IPS DF 6.9 (cell line): ENCODE measurements at regions not wholly inside any gene's neighbourhood (a gene's known extent, or its start where the extent isn't known, plus 50 kb on each side); places are given as distances from the start of the nearest gene placed in this dataset.

Experiments used
- DNase-seq: peaks from one replicate; pipeline ENCODE4 v3.0.0-alpha.2; 2013; ENCODE audit warnings: low read depth, low spot score
- H3K27ac ChIP-seq: one replicate; pipeline ENCODE4 v1.5.1; 2013; ENCODE audit warnings: low read length, control low read depth
- H3K27me3 ChIP-seq: 2 replicates; pipeline ENCODE4 v1.6.1; 2013; ENCODE audit warnings: mild to moderate bottlenecking, low read length; ENCODE audit not compliant: control insufficient read depth, insufficient read depth
- H3K36me3 ChIP-seq: 2 replicates; pipeline ENCODE4 v1.6.1; 2013; ENCODE audit warnings: low read length; ENCODE audit not compliant: control insufficient read depth, insufficient read depth
- H3K4me1 ChIP-seq: 2 replicates; pipeline ENCODE4 v1.6.1; 2013; ENCODE audit warnings: low read length; ENCODE audit not compliant: control insufficient read depth, insufficient read depth
- H3K4me3 ChIP-seq: 2 replicates; pipeline ENCODE4 v1.5.1; 2013; ENCODE audit warnings: mild to moderate bottlenecking, low read length
- H3K9me3 ChIP-seq: 2 replicates; pipeline ENCODE4 v1.6.1; 2013; ENCODE audit warnings: low read length, inconsistent platforms; ENCODE audit not compliant: control insufficient read depth, insufficient read depth
- WGBS: extraction: QIAGEN DNeasy Blood & Tissue Kit; methylation state at CpG from one replicate; pipeline ENCODE4 v1.1.7; 2013; ENCODE audit warnings: mixed read lengths, missing lambda C conversion rate; ENCODE audit not compliant: insufficient read length, insufficient coverage; 5-methylcytosine and 5-hydroxymethylcytosine counted together

GRCh38 chr3:187960820-187961219, 193.1 kb upstream of the LPP start:
- Histone ChIP-seq H3K27me3 (no peaks in the 10 kb centered on the region), H3K27ac (no peak overlapping the region), H3K4me3 (no peak overlapping the region), H3K4me1 (peaks cover 2% of the 10 kb centered on the region; the same call in 1 of the 2 replicates), H3K9me3 (no peaks in the 10 kb centered on the region), H3K36me3 (no peaks in the 10 kb centered on the region)
- no CpG with 5 or more reads among the region's 2 CpGs for WGBS
- DNase-seq: no peak

- whole genome bisulfite sequencing: no CpG with 5 or more reads among the region's 2 CpGs
These were observed 192.6 kb upstream of the LPP start for GRCh38 chr3:187961366-187961765.

GRCh38 chr3:187963003-187963676, 190.8 kb upstream of the LPP start:
- Histone ChIP-seq H3K27ac (no peak overlapping the region), H3K36me3 (no peaks in the 10 kb centered on the region), H3K27me3 (no peaks in the 10 kb centered on the region), H3K4me3 (no peak overlapping the region), H3K4me1 (peaks cover 2% of the 10 kb centered on the region; the same call in 1 of the 2 replicates), H3K9me3 (no peaks in the 10 kb centered on the region)
- no CpG with 5 or more reads among the region's 5 CpGs for WGBS
- DNase-seq: no peak

More at GRCh38 chr3:187961366-187961765, 192.6 kb upstream of the LPP start:
- no peak overlapping the region for H3K4me3 ChIP-seq
- H3K9me3 ChIP-seq: no peaks in the 10 kb centered on the region
- no peak overlapping the region for H3K27ac ChIP-seq
- H3K27me3 ChIP-seq: no peaks in the 10 kb centered on the region
- H3K4me1 ChIP-seq: peaks cover 2% of the 10 kb centered on the region; the same call in 1 of the 2 replicates
- no peak for DNase-seq
- H3K36me3 ChIP-seq: no peaks in the 10 kb centered on the region

GRCh38 chr3:187963677-187964385, 190.1 kb upstream of the LPP start:
- DNase-seq: no peak
- no peaks in the 10 kb centered on the region for H3K27me3 ChIP-seq
- H3K9me3 ChIP-seq: no peaks in the 10 kb centered on the region
- H3K4me3 ChIP-seq: no peak overlapping the region
- no peaks in the 10 kb centered on the region for H3K36me3 ChIP-seq
- H3K27ac ChIP-seq: no peak overlapping the region
- H3K4me1 ChIP-seq: peaks cover 2% of the 10 kb centered on the region; the same call in 1 of the 2 replicates
- no CpG with 5 or more reads among the region's 3 CpGs for WGBS

GRCh38 chr3:187964760-187965159, 189.2 kb upstream of the LPP start:
- DNase-seq: no peak
- Histone ChIP-seq H3K9me3 (no peaks in the 10 kb centered on the region), H3K27me3 (no peaks in the 10 kb centered on the region), H3K4me3 (no peak overlapping the region), H3K36me3 (no peaks in the 10 kb centered on the region), H3K4me1 (peaks cover 2% of the 10 kb centered on the region; the same call in 1 of the 2 replicates), H3K27ac (no peak overlapping the region)
- whole genome bisulfite sequencing: no CpG with 5 or more reads among the region's 2 CpGs

GRCh38 chr3:187966096-187966495, 187.9 kb upstream of the LPP start:
- WGBS: no CpG with 5 or more reads among the region's 4 CpGs
- Histone ChIP-seq H3K27me3 (no peaks in the 10 kb centered on the region), H3K27ac (no peak overlapping the region), H3K36me3 (no peaks in the 10 kb centered on the region), H3K4me3 (no peak overlapping the region), H3K4me1 (peaks cover 2% of the 10 kb centered on the region; the same call in 1 of the 2 replicates), H3K9me3 (no peaks in the 10 kb centered on the region)
- DNase-seq: no peak

- H3K9me3 ChIP-seq: no peaks in the 10 kb centered on the region
- H3K4me3 ChIP-seq: no peak overlapping the region
- no peak overlapping the region for H3K27ac ChIP-seq
- DNase-seq: no peak
- peaks cover 2% of the 10 kb centered on the region; the same call in 1 of the 2 replicates for H3K4me1 ChIP-seq
- WGBS: no CpG with 5 or more reads among the region's 8 CpGs
- H3K36me3 ChIP-seq: no peaks in the 10 kb centered on the region
- no peaks in the 10 kb centered on the region for H3K27me3 ChIP-seq
These were observed 187.1 kb upstream of the LPP start for GRCh38 chr3:187966636-187967406.

- H3K27ac ChIP-seq: no peak overlapping the region
- WGBS: no CpG with 5 or more reads among the region's 5 CpGs
- no peak overlapping the region for H3K4me3 ChIP-seq
- H3K9me3 ChIP-seq: no peaks in the 10 kb centered on the region
- peaks cover 2% of the 10 kb centered on the region; the same call in 1 of the 2 replicates for H3K4me1 ChIP-seq
- no peaks in the 10 kb centered on the region for H3K36me3 ChIP-seq
- no peak for DNase-seq
- H3K27me3 ChIP-seq: no peaks in the 10 kb centered on the region
These were observed 186.0 kb upstream of the LPP start for GRCh38 chr3:187967993-187968392.

GRCh38 chr3:187968883-187969580, 184.9 kb upstream of the LPP start:
- H3K4me1 ChIP-seq: no peaks in the 10 kb centered on the region

GRCh38 chr3:187969581-187969950, 184.4 kb upstream of the LPP start:
- Histone ChIP-seq H3K27ac (no peak overlapping the region), H3K4me1 (no peaks in the 10 kb centered on the region), H3K4me3 (no peak overlapping the region), H3K9me3 (no peaks in the 10 kb centered on the region), H3K36me3 (no peaks in the 10 kb centered on the region), H3K27me3 (no peaks in the 10 kb centered on the region)
- no peak for DNase-seq
- WGBS: no CpG with 5 or more reads among the region's 3 CpGs

More at GRCh38 chr3:187968883-187969580, 184.9 kb upstream of the LPP start:
- DNase-seq: no peak
- H3K36me3 ChIP-seq: no peaks in the 10 kb centered on the region
- no peak overlapping the region for H3K27ac ChIP-seq
- no peaks in the 10 kb centered on the region for H3K27me3 ChIP-seq
- H3K4me3 ChIP-seq: no peak overlapping the region
- no peaks in the 10 kb centered on the region for H3K9me3 ChIP-seq
- no CpG with 5 or more reads among the region's 2 CpGs for WGBS
